ENCODE measurements at regions not wholly inside any gene's neighbourhood (a gene's known extent, or its start where the extent isn't known, plus 50 kb on each side); places are given as distances from the start of the nearest gene placed in this dataset.

GRCh38 chr12:102568276-102568675, 87.9 kb upstream of the IGF1 start:
- no peak for TF ChIP-seq RCOR1 (IDR thresholded peaks at IDR 0.05; ENCODE audit: insufficient replicate concordance, low read length)
- no peak for TF ChIP-seq POLR2A (IDR thresholded peaks at IDR 0.05; ENCODE audit: low read depth, low read length)
- no peak for TF ChIP-seq CTCF (conservative IDR thresholded peaks at IDR 0.05; ENCODE audit: low read depth, low read length)
- no peak for TF ChIP-seq CHD1 (IDR thresholded peaks at IDR 0.05; ENCODE audit: low read depth, low read length)
